A172 (cell line): ENCODE measurements at regions not wholly inside any gene's neighbourhood (a gene's known extent, or its start where the extent isn't known, plus 50 kb on each side); places are given as distances from the start of the nearest gene placed in this dataset.
"Not testable (repeated sequence)": the region's sequence is repeated elsewhere in the genome, so short reads cannot be mapped to it uniquely, and the experiment has no call there.

Experiments used
- DNase-seq: peaks from one replicate; pipeline ENCODE4 v3.0.0-alpha.2; 2015; ENCODE audit warnings: low spot score

DNA sequence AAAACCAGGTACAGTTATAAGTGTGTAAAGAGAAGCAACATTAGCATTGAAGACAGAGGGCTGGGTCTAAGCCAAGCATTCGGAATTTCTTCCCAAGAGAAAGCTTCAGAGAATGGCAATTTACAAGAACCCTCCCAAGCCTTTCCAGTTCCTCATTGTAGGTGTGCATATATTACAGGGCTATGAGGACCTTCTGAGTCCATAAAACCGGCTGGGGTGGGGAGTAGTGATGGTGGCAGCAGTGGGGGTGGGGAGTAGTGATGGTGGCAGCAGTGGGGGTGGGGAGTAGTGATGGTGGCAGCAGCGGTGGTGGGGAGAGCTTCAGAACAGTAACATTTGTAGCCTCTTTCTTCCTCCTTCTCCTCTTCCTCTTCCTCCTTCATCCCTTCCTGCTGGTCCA is 368.7 kb upstream of the UMPS start:
- DNase-seq: no peak

DNA sequence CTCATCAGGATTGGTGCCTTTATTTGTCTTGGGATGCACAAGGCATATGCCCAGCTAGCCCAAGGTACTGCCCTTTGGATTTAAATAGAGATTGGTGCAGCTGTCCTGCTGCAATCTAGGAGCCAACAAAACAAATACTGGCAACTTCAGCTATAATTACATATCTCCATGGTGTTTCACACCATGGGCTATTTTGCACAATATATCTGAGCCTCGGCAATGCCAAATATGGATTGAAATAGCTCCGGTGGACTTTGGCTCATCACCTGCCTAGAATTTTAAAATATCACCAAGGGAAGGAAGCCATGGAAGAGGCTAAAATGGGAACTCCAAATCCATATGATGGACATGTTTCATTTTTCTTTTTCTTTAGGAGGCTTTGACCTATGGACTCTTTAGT is 367.8 kb upstream of the UMPS start:
- no peak for DNase-seq

DNA sequence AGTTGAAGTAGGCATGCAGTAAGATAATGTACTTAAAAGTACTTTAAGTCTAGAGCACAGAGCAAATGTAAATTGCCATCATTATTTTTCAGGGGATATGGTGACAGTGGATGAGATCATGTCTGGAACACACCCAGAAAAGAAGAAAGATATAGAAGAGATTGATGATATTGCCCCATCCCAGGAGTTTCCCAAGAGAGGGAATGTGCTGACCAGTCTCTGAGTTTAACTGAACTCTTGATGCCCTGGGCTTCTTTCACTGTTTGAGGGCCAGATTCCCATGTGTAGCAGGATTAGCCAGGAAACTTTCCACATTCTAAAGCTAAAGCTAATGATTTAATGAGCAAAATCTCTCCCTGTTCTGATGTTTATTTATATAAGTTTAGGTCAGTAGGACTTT is 366.8 kb upstream of the UMPS start:
- DNase-seq: peak; percentile 78

- DNase-seq: no peak
Observed at GRCh38 chr3:124364317-124365020, 365.8 kb upstream of the UMPS start.

GRCh38 chr3:124366655-124367054 is 363.6 kb upstream of the UMPS start:
- DNase-seq: not testable (repeated sequence)

DNA sequence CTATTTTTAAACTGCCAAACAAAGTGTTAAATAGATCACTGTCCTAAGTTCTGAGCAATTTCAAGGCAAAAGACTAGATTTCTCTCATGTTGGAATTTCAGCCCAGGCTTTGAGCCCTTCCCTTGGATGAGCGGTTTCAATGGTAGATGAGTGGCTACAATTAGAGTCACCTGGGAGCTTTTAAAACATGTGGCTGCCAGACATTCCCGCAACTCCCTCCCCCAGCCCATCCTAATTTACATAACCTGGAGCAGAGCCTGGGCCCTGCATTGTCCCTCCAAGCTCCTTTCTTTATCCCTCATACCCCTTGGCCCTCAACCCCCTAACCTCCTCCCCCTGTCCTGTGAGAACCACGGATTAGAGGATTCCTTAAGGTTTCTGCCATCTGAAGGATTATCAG is 357.5 kb upstream of the UMPS start:
- DNase-seq: no peak

DNA sequence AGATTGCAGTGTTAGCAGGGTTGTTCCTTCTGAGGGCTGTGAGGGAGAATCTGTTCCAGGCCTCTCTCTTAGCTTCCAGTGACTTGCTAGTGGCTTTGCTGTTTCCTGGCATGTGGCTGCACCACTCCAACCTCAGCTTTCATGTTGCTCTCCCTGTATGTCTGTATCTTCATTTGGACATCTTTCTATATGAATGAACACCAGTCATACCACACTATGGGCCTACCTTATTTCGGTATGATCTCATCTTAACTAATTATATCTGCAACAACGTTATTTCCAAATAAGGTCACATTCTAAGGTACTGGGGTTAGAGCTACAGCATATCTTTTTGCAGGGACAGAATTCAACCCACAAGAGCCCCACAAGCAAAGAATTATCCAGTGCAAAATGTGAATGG is 356.7 kb upstream of the UMPS start:
- no peak for DNase-seq

GRCh38 chr3:124374583-124374982 is 355.7 kb upstream of the UMPS start:
- no peak for DNase-seq

- DNase-seq: no peak
Observed at GRCh38 chr3:124381575-124382333, 348.5 kb upstream of the UMPS start.

DNA sequence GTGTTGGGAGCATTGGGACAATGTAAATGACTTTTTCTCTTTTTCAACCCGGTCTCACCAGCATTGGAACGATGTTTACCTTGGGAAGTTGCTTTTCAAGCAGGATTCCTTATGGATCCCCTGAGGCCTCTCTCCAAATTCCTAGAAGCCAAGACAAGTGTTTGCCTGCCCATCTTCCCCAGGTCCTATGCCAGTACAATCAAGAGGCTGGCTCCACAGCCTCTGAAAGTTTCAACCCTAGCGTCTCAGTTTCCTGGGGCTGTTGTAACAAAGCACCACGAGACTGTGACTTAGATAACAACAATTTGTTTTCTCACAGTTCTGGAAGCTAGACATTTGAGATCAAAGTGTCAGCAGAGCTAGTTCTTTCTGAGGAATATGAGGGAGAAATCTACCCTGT is 347.2 kb upstream of the UMPS start:
- DNase-seq: no peak

DNA sequence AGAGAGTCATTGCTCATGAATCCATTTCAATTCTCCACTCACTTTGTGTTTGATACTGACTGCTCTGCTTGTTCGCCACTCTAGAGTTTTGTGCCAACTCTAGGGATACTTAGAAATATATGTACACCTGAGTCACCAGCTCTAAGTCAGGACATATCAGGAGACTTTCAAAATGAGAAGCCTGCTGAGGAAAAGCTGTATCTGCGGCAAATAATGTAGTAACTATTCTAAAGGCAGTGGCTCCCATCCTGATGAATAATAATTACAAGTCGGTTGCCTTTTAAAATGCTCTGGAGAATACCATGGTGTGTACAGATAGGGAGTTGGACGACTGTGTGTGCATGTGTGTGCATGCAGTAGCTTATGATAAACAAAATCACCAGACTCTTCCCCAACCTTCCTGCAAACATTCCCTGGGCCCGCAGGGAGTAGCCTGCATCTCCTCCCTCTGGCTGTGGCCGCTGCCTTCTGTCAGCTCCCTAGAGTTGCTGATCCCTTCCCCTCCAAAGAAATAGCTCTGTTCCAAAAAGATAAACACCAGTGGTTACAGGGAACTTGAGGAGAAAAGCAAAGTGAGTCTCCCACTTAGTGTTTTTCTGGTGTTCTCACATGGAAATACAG is 346.3 kb upstream of the UMPS start:
- no peak for DNase-seq

DNA sequence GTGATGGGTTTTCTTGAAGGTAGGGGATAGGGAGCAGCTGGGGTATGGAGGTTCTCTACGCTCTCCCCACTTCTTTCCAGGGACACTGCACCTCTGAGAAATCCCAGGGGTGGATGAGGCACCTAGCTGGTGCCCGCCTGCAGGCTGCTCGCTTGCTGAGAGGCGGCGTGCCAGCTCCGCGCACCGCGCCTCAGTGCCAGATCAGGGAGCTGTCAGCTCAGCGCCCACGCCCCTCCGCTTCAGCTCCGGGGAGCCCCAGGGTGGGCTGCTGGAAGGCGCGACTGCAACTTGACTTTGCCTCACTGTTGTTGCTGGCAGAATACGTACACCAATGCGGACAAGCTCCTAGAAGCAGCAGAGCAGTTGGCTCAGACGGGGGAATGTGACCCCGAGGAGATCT is 345.7 kb upstream of the UMPS start:
- no peak for DNase-seq

GRCh38 chr3:124385996-124386395 is 344.3 kb upstream of the UMPS start:
- no peak for DNase-seq

DNA sequence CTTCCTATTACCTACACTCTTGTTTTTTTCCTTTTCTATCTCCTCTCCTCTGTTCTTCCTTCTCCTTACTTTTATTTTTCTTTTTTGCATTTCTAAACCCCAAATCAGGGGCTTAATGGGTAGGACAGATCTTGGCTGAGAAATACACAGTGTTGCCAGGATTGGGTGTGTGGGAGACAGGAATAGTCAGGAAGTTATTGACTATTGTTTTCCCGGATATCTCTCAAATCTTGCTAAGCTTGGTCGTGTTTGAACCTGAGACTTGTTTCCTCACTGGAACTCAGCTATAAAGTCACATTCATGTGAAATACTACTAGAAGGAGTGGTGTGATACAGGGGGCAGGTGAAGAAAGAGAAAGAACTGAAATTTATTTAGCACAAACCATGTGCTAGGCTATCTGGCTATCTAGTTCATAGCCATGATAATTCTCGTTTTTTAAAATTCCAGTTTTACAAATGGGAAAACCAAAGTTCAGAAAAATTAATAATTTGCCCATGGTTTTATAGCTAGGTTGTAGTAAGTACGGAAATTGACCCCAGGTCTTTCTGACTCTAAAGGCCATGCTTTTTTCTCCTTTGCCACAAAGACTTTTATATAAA is 343.2 kb upstream of the UMPS start:
- no peak for DNase-seq

DNA sequence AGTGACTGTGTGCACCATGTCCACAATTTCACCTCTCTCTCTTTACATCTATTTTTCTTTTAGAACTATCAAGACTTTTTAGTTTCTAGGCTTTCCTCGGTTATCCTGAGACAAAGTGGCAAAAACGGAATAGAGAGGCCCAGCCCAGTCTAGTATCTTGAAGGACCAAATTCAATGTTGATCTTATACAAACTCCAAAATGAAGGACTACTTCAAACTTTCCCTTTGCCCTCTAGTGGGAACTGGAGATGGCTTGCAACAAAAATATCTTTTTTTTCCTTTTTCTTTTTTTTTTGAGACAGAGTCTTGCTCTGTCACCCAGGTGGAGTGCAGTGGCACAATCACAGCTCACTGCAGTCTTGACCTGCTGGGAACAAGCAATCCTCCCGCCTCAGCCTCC is 338.5 kb upstream of the UMPS start:
- DNase-seq: no peak

- no peak for DNase-seq
Observed at GRCh38 chr3:124393340-124393739, 336.9 kb upstream of the UMPS start.

DNA sequence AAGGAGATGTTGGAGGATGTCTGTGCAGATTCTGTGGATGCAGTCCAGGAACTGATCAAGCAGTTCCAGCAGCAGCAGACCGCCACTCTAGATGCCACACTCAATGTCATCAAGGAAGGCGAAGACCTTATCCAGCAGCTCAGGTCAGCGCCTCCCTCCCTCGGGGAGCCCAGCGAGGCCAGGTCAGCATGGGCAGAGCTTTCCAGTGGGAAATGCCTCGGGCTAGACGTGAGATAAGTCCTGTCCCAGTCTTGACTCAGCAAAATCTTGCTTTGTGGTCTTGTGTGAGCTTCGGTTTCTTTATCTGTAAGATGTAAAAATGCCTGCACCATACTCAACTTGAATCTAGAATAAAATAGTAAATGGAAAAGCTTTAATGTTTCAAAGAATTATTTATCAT is 335.1 kb upstream of the UMPS start:
- DNase-seq: peak; percentile 18

- DNase-seq: peak; percentile 21
Observed at GRCh38 chr3:124395584-124396338, 334.5 kb upstream of the UMPS start.

GRCh38 chr3:124396339-124396950 is 333.8 kb upstream of the UMPS start:
- no peak for DNase-seq

GRCh38 chr3:124397088-124397487 is 333.2 kb upstream of the UMPS start:
- no peak for DNase-seq

GRCh38 chr3:124398594-124398993 is 331.7 kb upstream of the UMPS start:
- no peak for DNase-seq

GRCh38 chr3:124401843-124402242 is 328.4 kb upstream of the UMPS start:
- DNase-seq: peak; percentile 51
